Colonic mucosa (tissue), 4 donors: ENCODE measurements at regions not wholly inside any gene's neighbourhood (a gene's known extent, or its start where the extent isn't known, plus 50 kb on each side); places are given as distances from the start of the nearest gene placed in this dataset.

ENCODE experiments used
- DNase-seq: peaks from one replicate; pipeline ENCODE4 v3.0.0-alpha.2; 2020
- H3K27ac ChIP-seq: fragments of 200-600 bp; one replicate; pipeline ENCODE4 v1.8.0; 2021
- H3K27me3 ChIP-seq: fragments of 200-600 bp; one replicate; pipeline ENCODE4 v1.8.0; 2021
- H3K36me3 ChIP-seq: fragments of 200-600 bp; one replicate; pipeline ENCODE4 v1.8.0; 2021
- H3K4me1 ChIP-seq: fragments of 200-600 bp; one replicate; pipeline ENCODE4 v1.8.0; 2021; ENCODE audit warnings: mild to moderate bottlenecking
- H3K4me3 ChIP-seq: fragments of 200-600 bp; one replicate; pipeline ENCODE4 v1.8.0; 2021
- H3K9ac ChIP-seq, 2 donors: one replicate each; pipeline ENCODE4 v1.7.0; 2013; ENCODE audit warnings: control low read depth in 2 of 2, low read depth in 2 of 2, low read length in 2 of 2
- H3K9me3 ChIP-seq: fragments of 200-600 bp; one replicate; pipeline ENCODE4 v1.8.0; 2021
- CTCF ChIP-seq: fragments of 200-600 bp; IDR thresholded peaks from one replicate; pipeline ENCODE4 v1.8.0; 2022; ENCODE audit warnings: antibody characterized with exemption, mild to moderate bottlenecking
- intact Hi-C: fragments of 100-400 bp; cut with DNase I; formaldehyde crosslinking; loops from one replicate; pipeline ENCODE4 v1.14.1; 2022
- donor health status: healthy.
- donor health status: DM: no; HTN: no; CAD: no.
- donor health status: DM: no; HTN: no; CAD: no.

- H3K4me1 ChIP-seq = no peaks in the 10 kb centered on the region
- H3K36me3 ChIP-seq = no peaks in the 10 kb centered on the region
- intact Hi-C loops = no loop called here
- no peak for TF ChIP-seq CTCF
- H3K9ac ChIP-seq = no peak overlapping the region
- no peaks in the 10 kb centered on the region for H3K9me3 ChIP-seq
- H3K27ac ChIP-seq = no peak overlapping the region
- H3K4me3 ChIP-seq = no peak overlapping the region
- no peak for DNase-seq
- H3K27me3 ChIP-seq = no peaks in the 10 kb centered on the region
Measured at GRCh38 chr10:65858841-65859240, 1067.0 kb upstream of the LRRTM3 start.

- no peaks in the 10 kb centered on the region for H3K9me3 ChIP-seq
- no peaks in the 10 kb centered on the region for H3K4me1 ChIP-seq
- H3K27ac ChIP-seq = no peak overlapping the region
- H3K36me3 ChIP-seq = no peaks in the 10 kb centered on the region
- TF ChIP-seq CTCF = no peak
- no peak overlapping the region for H3K4me3 ChIP-seq
- H3K27me3 ChIP-seq = no peaks in the 10 kb centered on the region
- H3K9ac ChIP-seq = no peak overlapping the region
- DNase-seq = no peak
- intact Hi-C loops = no loop called here
Measured at GRCh38 chr10:65861249-65861648, 1064.6 kb upstream of the LRRTM3 start.
